OCI-LY7 (cell line): ENCODE measurements at regions not wholly inside any gene's neighbourhood (a gene's known extent, or its start where the extent isn't known, plus 50 kb on each side); places are given as distances from the start of the nearest gene placed in this dataset.

Experiments used
- BruUV-seq: library from RNA; stranded (reverse); fragments of 400-500 nt; replicated peaks from 2 replicates; lab custom pipeline; 2021; lab: Mats Ljungman, UMichigan
- CTCF ChIA-PET: fragments of 300-600 bp; sonication (Branson Sonifier 250); formaldehyde crosslinking; loops from one replicate; lab custom pipeline; 2022; ENCODE audit warnings: antibody characterized with exemption; ENCODE audit not compliant: unreplicated experiment; lab: Charles Lee
- POLR2A ChIA-PET: fragments of 300-600 bp; sonication (Branson Sonifier 250); formaldehyde crosslinking; loops from one replicate; lab custom pipeline; 2022; ENCODE audit warnings: antibody characterized with exemption; lab: Charles Lee
- DNase-seq: peaks from one replicate; pipeline ENCODE4 v3.0.0-alpha.2; 2015; ENCODE audit warnings: low spot score
- H2AFZ ChIP-seq: fragments of 200-600 bp; sonication (generic), shearing (Covaris generic); 2 replicates; pipeline ENCODE4 v1.6.1; 2014; ENCODE audit warnings: mild to moderate bottlenecking, antibody characterized with exemption, low read length, moderate library complexity
- H3K27ac ChIP-seq: fragments of 200-600 bp; sonication (generic); 2 replicates; pipeline ENCODE4 v1.5.1; 2014; ENCODE audit warnings: mixed run types, low read depth, mild to moderate bottlenecking, moderate library complexity, low read length, inconsistent platforms; ENCODE audit not compliant: poor library complexity, severe bottlenecking
- H3K36me3 ChIP-seq: fragments of 200-600 bp; sonication (generic); 2 replicates; pipeline ENCODE4 v1.6.1; 2014; ENCODE audit warnings: mild to moderate bottlenecking, antibody characterized with exemption, low read length, moderate library complexity, mixed read lengths; ENCODE audit not compliant: insufficient read depth
- H3K4me1 ChIP-seq: fragments of 200-600 bp; sonication (generic); 2 replicates; pipeline ENCODE4 v1.5.1; 2014; ENCODE audit warnings: mild to moderate bottlenecking, low read length; ENCODE audit not compliant: insufficient read depth, poor library complexity, severe bottlenecking
- H3K4me2 ChIP-seq: fragments of 200-600 bp; sonication (generic); 2 replicates; pipeline ENCODE4 v1.6.1; 2014; ENCODE audit warnings: mild to moderate bottlenecking, low read length
- H3K4me3 ChIP-seq: fragments of 200-600 bp; sonication (generic); 2 replicates; pipeline ENCODE4 v1.5.1; 2014; ENCODE audit warnings: mild to moderate bottlenecking, low read depth, low read length; ENCODE audit not compliant: poor library complexity, severe bottlenecking
- H3K79me2 ChIP-seq: fragments of 200-600 bp; sonication (generic); 2 replicates; pipeline ENCODE4 v1.6.1; 2016; ENCODE audit warnings: low read depth, mild to moderate bottlenecking, low read length, moderate library complexity, mixed read lengths; ENCODE audit not compliant: insufficient read depth
- H3K9me2 ChIP-seq: fragments of 200-600 bp; sonication (generic); 2 replicates; pipeline ENCODE4 v1.6.1; 2016; ENCODE audit warnings: mild to moderate bottlenecking, low read length, mixed read lengths; ENCODE audit not compliant: insufficient read depth
- H3K9me3 ChIP-seq: fragments of 200-600 bp; sonication (generic); 2 replicates; pipeline ENCODE4 v1.6.1; 2014; ENCODE audit warnings: mild to moderate bottlenecking, mixed run types, low read length, mixed read lengths
- H4K20me1 ChIP-seq: fragments of 200-600 bp; sonication (generic); 2 replicates; pipeline ENCODE4 v1.6.1; 2014; ENCODE audit warnings: mild to moderate bottlenecking, antibody characterized with exemption, low read length, moderate library complexity, mixed read lengths; ENCODE audit not compliant: insufficient read depth
- EZH2phosphoT487 ChIP-seq: fragments of 200-600 bp; sonication (generic); IDR thresholded peaks from 2 replicates; pipeline ENCODE4 v1.6.1; 2018; ENCODE audit warnings: low read depth, borderline replicate concordance, mild to moderate bottlenecking, mixed run types, antibody characterized with exemption, low read length, moderate library complexity, mixed read lengths
- intact Hi-C: fragments of 100-400 bp; cut with micrococcal nuclease; formaldehyde crosslinking; loops from one replicate; pipeline ENCODE4 v1.10.0; 2022; ENCODE audit not compliant: unreplicated experiment
- TF ChIP-seq, protein P1 (sequence below): fragments of 200-600 bp; sonication (generic); conservative IDR thresholded peaks from 2 replicates; pipeline ENCODE4 v1.5.1; 2014; ENCODE audit warnings: mild to moderate bottlenecking, antibody characterized with exemption, low read length, moderate library complexity, mixed read lengths

DNA sequence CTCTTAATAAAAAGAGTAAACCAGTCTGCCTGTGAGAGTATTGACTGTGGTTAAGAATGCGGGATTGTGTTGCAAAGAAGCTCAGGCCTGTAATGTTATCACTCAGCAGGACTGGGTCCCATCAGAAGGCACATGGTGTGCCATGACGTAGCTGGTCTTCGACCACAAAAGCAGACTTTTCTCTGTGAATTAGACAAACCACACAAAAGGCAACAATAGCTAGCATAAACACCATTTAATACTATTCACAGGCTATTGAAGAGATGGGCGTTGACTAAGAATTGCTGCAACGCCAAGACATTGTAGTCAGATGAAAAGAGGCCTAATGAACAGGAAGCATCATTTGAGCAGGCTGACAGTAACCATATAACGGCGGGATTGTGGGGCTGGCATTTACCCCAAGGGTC, 235.6 kb upstream of the SOX21 start:
- CTCF ChIA-PET: no interaction called here
- BruUV-seq: no TSS peak

DNA sequence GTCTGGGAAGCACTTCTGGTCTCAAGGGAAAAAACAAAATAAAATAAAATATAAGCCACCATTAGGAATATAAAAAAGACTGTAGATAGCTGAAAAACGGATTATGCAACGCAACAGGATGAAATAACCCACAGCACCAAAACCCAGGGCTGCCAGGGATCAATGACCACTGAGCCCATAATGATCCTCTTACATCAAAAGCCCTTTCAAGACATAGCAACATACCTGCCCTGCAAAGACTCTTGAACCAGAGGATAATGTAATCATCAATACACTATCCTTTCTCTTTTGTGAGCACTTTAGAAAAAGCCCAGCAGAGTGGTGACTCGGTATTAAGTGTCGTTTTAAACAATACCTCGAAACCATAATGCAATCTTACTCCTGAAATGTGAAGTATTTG, 235.0 kb upstream of the SOX21 start:
- no peak overlapping the region for H3K4me3 ChIP-seq
- no peaks in the 10 kb centered on the region for H3K79me2 ChIP-seq
- DNase-seq: no peak
- intact Hi-C loops: no loop called here
- H3K27ac ChIP-seq: no peak overlapping the region
- H3K9me3 ChIP-seq: no peaks in the 10 kb centered on the region
- H2AFZ ChIP-seq: no peak overlapping the region
- H3K4me2 ChIP-seq: no peak overlapping the region
- no peaks in the 10 kb centered on the region for H3K36me3 ChIP-seq
- H3K4me1 ChIP-seq: no peaks in the 10 kb centered on the region
- POLR2A ChIA-PET: interaction anchor here (1.1 kb wide), 1 partner anchor 15 kb away, joined by 3 read pairs; no protein-coding TSS in a partner anchor
- TF ChIP-seq EZH2phosphoT487: no peak
- TF ChIP-seq, protein P1, sequence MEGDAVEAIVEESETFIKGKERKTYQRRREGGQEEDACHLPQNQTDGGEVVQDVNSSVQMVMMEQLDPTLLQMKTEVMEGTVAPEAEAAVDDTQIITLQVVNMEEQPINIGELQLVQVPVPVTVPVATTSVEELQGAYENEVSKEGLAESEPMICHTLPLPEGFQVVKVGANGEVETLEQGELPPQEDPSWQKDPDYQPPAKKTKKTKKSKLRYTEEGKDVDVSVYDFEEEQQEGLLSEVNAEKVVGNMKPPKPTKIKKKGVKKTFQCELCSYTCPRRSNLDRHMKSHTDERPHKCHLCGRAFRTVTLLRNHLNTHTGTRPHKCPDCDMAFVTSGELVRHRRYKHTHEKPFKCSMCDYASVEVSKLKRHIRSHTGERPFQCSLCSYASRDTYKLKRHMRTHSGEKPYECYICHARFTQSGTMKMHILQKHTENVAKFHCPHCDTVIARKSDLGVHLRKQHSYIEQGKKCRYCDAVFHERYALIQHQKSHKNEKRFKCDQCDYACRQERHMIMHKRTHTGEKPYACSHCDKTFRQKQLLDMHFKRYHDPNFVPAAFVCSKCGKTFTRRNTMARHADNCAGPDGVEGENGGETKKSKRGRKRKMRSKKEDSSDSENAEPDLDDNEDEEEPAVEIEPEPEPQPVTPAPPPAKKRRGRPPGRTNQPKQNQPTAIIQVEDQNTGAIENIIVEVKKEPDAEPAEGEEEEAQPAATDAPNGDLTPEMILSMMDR: no peak
- BruUV-seq: no TSS peak
- no peaks in the 10 kb centered on the region for H3K9me2 ChIP-seq
- no peaks in the 10 kb centered on the region for H4K20me1 ChIP-seq
- CTCF ChIA-PET: no interaction called here

More for the DNA sequence above, 235.6 kb upstream of the SOX21 start:
- no peaks in the 10 kb centered on the region for H3K9me3 ChIP-seq
- H2AFZ ChIP-seq: no peak overlapping the region
- H3K27ac ChIP-seq: no peak overlapping the region
- no peaks in the 10 kb centered on the region for H3K9me2 ChIP-seq
- H3K4me3 ChIP-seq: no peak overlapping the region
- no peaks in the 10 kb centered on the region for H3K36me3 ChIP-seq
- H4K20me1 ChIP-seq: no peaks in the 10 kb centered on the region
- intact Hi-C loops: no loop called here
- no peak overlapping the region for H3K4me2 ChIP-seq
- POLR2A ChIA-PET: interaction anchor here (1.1 kb wide), 1 partner anchor 15 kb away, joined by 3 read pairs; no protein-coding TSS in a partner anchor
- H3K4me1 ChIP-seq: no peaks in the 10 kb centered on the region
- no peak for TF ChIP-seq EZH2phosphoT487
- TF ChIP-seq, protein P1: no peak
- no peak for DNase-seq
- H3K79me2 ChIP-seq: no peaks in the 10 kb centered on the region

- no peaks in the 10 kb centered on the region for H3K36me3 ChIP-seq
- H3K27ac ChIP-seq: no peak overlapping the region
- H2AFZ ChIP-seq: no peak overlapping the region
- no TSS peak for BruUV-seq
- no peaks in the 10 kb centered on the region for H3K9me2 ChIP-seq
- DNase-seq: no peak
- no peak overlapping the region for H3K4me2 ChIP-seq
- no peaks in the 10 kb centered on the region for H3K79me2 ChIP-seq
- ChIA-PET POLR2A (no interaction called here), CTCF (no interaction called here)
- H4K20me1 ChIP-seq: no peaks in the 10 kb centered on the region
- H3K4me1 ChIP-seq: no peaks in the 10 kb centered on the region
- TF ChIP-seq, protein P1: no peak
- no peak for TF ChIP-seq EZH2phosphoT487
- intact Hi-C loops: no loop called here
- no peaks in the 10 kb centered on the region for H3K9me3 ChIP-seq
- H3K4me3 ChIP-seq: no peak overlapping the region
Observed at GRCh38 chr13:94946039-94946438, 233.7 kb upstream of the SOX21 start.
